ENCODE measurements at regions not wholly inside any gene's neighbourhood (a gene's known extent, or its start where the extent isn't known, plus 50 kb on each side); places are given as distances from the start of the nearest gene placed in this dataset.
A peak's percentile ranks its signal among the peaks of the same experiment; 100 is the strongest.
"Not testable (repeated sequence)": the region's sequence is repeated elsewhere in the genome, so short reads cannot be mapped to it uniquely, and the experiment has no call there.

- peak; percentile 19 to 39 (median 31) for DNase-seq (ENCODE audit: low read depth in 3 of 3, low spot score in 2 of 3)
Observed at GRCh38 chr5:174935854-174936474, 211.6 kb downstream of the MSX2 start.

- not testable (repeated sequence) for DNase-seq (ENCODE audit: low read depth in 3 of 3, low spot score in 2 of 3)
Observed at GRCh38 chr5:174931033-174931432, 206.7 kb downstream of the MSX2 start.

GRCh38 chr5:174925586-174925985 lies 201.2 kb downstream of the MSX2 start:
- no peak for DNase-seq (ENCODE audit: low read depth in 3 of 3, low spot score in 2 of 3)

GRCh38 chr5:174922955-174923354 lies 198.6 kb downstream of the MSX2 start:
- no peak for DNase-seq (ENCODE audit: low read depth in 3 of 3, low spot score in 2 of 3)

GRCh38 chr5:174920906-174921550 lies 196.6 kb downstream of the MSX2 start:
- DNase-seq (ENCODE audit: low read depth in 3 of 3, low spot score in 2 of 3) = no peak

GRCh38 chr5:174919351-174919750 lies 195.0 kb downstream of the MSX2 start:
- DNase-seq (ENCODE audit: low read depth in 3 of 3, low spot score in 2 of 3) = no peak

GRCh38 chr5:174918655-174919054 lies 194.3 kb downstream of the MSX2 start:
- no peak for DNase-seq (ENCODE audit: low read depth in 3 of 3, low spot score in 2 of 3)

- DNase-seq (ENCODE audit: low read depth in 3 of 3, low spot score in 2 of 3) = no peak
Observed at GRCh38 chr5:174917976-174918554, 193.7 kb downstream of the MSX2 start.

- DNase-seq (ENCODE audit: low read depth in 3 of 3, low spot score in 2 of 3) = not testable (repeated sequence)
Observed at GRCh38 chr5:174917435-174917834, 193.1 kb downstream of the MSX2 start.

- DNase-seq (ENCODE audit: low read depth in 3 of 3, low spot score in 2 of 3) = not testable (repeated sequence)
Observed at GRCh38 chr5:174916924-174917323, 192.5 kb downstream of the MSX2 start.

GRCh38 chr5:174916227-174916626 lies 191.8 kb downstream of the MSX2 start:
- DNase-seq (ENCODE audit: low read depth in 3 of 3, low spot score in 2 of 3) = no peak

GRCh38 chr5:174911118-174911517 lies 186.7 kb downstream of the MSX2 start:
- no peak for DNase-seq (ENCODE audit: low read depth in 3 of 3, low spot score in 2 of 3)

- peak; percentile 27 to 35 (median 27) for DNase-seq (ENCODE audit: low read depth in 3 of 3, low spot score in 2 of 3)
Observed at GRCh38 chr5:174910245-174910737, 185.9 kb downstream of the MSX2 start.

- no peak for DNase-seq (ENCODE audit: low read depth in 3 of 3, low spot score in 2 of 3)
Observed at GRCh38 chr5:174903172-174903732, 178.9 kb downstream of the MSX2 start.

GRCh38 chr5:174901336-174901735 lies 177.0 kb downstream of the MSX2 start:
- DNase-seq (ENCODE audit: low read depth in 3 of 3, low spot score in 2 of 3) = no peak

GRCh38 chr5:174900240-174900865 lies 176.0 kb downstream of the MSX2 start:
- DNase-seq (ENCODE audit: low read depth in 3 of 3, low spot score in 2 of 3) = no peak

GRCh38 chr5:174897281-174897950 lies 173.0 kb downstream of the MSX2 start:
- no peak for DNase-seq (ENCODE audit: low read depth in 3 of 3, low spot score in 2 of 3)

GRCh38 chr5:174895360-174895759 lies 171.0 kb downstream of the MSX2 start:
- no peak for DNase-seq (ENCODE audit: low read depth in 3 of 3, low spot score in 2 of 3)

- DNase-seq (ENCODE audit: low read depth in 3 of 3, low spot score in 2 of 3) = no peak
Observed at GRCh38 chr5:174892742-174893141, 168.4 kb downstream of the MSX2 start.

GRCh38 chr5:174880412-174881200 lies 156.2 kb downstream of the MSX2 start:
- not testable (repeated sequence) for DNase-seq (ENCODE audit: low read depth in 3 of 3, low spot score in 2 of 3)
